ENCODE measurements at regions not wholly inside any gene's neighbourhood (a gene's known extent, or its start where the extent isn't known, plus 50 kb on each side); places are given as distances from the start of the nearest gene placed in this dataset.

- no peak for TF ChIP-seq POLR2A (IDR thresholded peaks at IDR 0.05)
- TF ChIP-seq, protein P1, sequence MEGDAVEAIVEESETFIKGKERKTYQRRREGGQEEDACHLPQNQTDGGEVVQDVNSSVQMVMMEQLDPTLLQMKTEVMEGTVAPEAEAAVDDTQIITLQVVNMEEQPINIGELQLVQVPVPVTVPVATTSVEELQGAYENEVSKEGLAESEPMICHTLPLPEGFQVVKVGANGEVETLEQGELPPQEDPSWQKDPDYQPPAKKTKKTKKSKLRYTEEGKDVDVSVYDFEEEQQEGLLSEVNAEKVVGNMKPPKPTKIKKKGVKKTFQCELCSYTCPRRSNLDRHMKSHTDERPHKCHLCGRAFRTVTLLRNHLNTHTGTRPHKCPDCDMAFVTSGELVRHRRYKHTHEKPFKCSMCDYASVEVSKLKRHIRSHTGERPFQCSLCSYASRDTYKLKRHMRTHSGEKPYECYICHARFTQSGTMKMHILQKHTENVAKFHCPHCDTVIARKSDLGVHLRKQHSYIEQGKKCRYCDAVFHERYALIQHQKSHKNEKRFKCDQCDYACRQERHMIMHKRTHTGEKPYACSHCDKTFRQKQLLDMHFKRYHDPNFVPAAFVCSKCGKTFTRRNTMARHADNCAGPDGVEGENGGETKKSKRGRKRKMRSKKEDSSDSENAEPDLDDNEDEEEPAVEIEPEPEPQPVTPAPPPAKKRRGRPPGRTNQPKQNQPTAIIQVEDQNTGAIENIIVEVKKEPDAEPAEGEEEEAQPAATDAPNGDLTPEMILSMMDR (IDR thresholded peaks at IDR 0.05), result no peak
These were observed 135.8 kb upstream of the NDST3 start for GRCh38 chr4:117898496-117898895.

Measured in Peyer's patch (tissue), 4 donors.